Ovary (tissue), 3 donors: ENCODE measurements at regions not wholly inside any gene's neighbourhood (a gene's known extent, or its start where the extent isn't known, plus 50 kb on each side); places are given as distances from the start of the nearest gene placed in this dataset.

Experiments used
- POLR2A ChIP-seq: fragments of 450-650 bp; IDR thresholded peaks from one replicate; pipeline ENCODE4 v1.6.1; 2017; ENCODE audit warnings: antibody characterized with exemption, mild to moderate bottlenecking, moderate library complexity
- TF ChIP-seq, protein P1 (sequence below), 3 donors: fragments of 450-650 bp in 2 of 3; fragments of 200-600 bp in 1 of 3; IDR thresholded peaks; one replicate each; pipeline versions ENCODE4 v1.5.1 to v1.8.0; 2016 to 2022; ENCODE audit warnings: antibody characterized with exemption in 3 of 3, mild to moderate bottlenecking in 1 of 3
- donor health status: DM: no; HTN: no; CAD: no.

DNA sequence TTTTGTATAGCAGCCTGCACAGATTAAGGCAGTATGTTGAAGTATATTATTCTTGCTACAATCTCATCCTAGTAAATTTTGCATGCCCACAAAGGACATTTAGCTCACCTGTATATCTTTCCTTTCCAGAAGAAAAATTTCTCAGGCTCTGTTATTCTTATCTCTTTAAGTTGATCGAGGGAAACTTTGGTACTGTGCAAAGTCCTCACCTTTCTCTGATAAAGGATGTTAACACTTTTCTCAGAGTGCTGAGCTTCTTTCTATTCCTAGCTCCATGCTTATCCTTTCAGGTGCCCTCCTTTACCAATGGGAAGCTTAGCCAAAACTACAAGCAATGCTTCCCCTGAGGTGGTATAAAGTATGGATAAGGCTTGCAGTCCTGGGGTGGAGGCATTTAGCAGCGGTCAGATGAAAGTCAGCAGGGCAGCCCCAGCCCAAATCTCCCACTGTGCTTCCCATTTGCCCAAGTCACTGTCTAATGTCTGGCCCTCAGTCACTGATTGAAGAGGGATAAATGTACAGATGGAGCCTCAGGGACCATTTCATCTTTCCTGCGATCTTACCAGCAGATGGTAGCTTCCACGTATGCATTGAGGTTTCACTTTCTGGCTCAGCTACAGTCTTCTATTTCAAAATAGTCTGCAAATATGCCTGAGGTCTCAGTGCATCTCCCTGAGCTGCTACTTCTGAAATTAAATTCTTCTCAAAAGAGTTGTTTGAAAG is 127.8 kb upstream of the P2RY1 start:
- TF ChIP-seq, protein P1, sequence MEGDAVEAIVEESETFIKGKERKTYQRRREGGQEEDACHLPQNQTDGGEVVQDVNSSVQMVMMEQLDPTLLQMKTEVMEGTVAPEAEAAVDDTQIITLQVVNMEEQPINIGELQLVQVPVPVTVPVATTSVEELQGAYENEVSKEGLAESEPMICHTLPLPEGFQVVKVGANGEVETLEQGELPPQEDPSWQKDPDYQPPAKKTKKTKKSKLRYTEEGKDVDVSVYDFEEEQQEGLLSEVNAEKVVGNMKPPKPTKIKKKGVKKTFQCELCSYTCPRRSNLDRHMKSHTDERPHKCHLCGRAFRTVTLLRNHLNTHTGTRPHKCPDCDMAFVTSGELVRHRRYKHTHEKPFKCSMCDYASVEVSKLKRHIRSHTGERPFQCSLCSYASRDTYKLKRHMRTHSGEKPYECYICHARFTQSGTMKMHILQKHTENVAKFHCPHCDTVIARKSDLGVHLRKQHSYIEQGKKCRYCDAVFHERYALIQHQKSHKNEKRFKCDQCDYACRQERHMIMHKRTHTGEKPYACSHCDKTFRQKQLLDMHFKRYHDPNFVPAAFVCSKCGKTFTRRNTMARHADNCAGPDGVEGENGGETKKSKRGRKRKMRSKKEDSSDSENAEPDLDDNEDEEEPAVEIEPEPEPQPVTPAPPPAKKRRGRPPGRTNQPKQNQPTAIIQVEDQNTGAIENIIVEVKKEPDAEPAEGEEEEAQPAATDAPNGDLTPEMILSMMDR (IDR thresholded peaks at IDR 0.05): no peak
- no peak for TF ChIP-seq POLR2A
